Cardiac muscle cell (in vitro differentiated cells and primary cell): ENCODE measurements at regions not wholly inside any gene's neighbourhood (a gene's known extent, or its start where the extent isn't known, plus 50 kb on each side); places are given as distances from the start of the nearest gene placed in this dataset.

ENCODE experiments used
- DNase-seq, 2 donors: peaks; one replicate each; pipeline versions ENCODE4 v3.0.0 to v3.0.0-alpha.2; 2010 to 2017; ENCODE audit warnings: low read depth in 1 of 2, low spot score in 1 of 2
- H3K27ac ChIP-seq: fragments of 200-600 bp; sonication (generic); 2 replicates; pipeline ENCODE4 v1.5.1; 2016
- H3K27me3 ChIP-seq: fragments of 200-600 bp; sonication (generic); 2 replicates; pipeline ENCODE4 v1.6.0; 2016; ENCODE audit warnings: control low read depth
- H3K36me3 ChIP-seq: fragments of 200-600 bp; sonication (generic); 2 replicates; pipeline ENCODE4 v1.5.1; 2016; ENCODE audit warnings: control low read depth
- H3K4me1 ChIP-seq: fragments of 200-600 bp; sonication (generic); 2 replicates; pipeline ENCODE4 v1.8.1; 2017; ENCODE audit warnings: low read depth, mild to moderate bottlenecking, mixed run types
- H3K4me3 ChIP-seq: fragments of 200-600 bp; sonication (generic); 2 replicates; pipeline ENCODE4 v1.5.1; 2016; ENCODE audit warnings: mild to moderate bottlenecking
- H3K9me3 ChIP-seq: fragments of 200-600 bp; sonication (generic); 2 replicates; pipeline ENCODE4 v1.5.1; 2017; ENCODE audit warnings: low read depth, mild to moderate bottlenecking, control low read depth
- TF ChIP-seq, protein P1 (sequence below): IDR thresholded peaks from 2 replicates; pipeline ENCODE4 v1.5.1; 2012; ENCODE audit warnings: low read depth, mild to moderate bottlenecking, low read length

DNA sequence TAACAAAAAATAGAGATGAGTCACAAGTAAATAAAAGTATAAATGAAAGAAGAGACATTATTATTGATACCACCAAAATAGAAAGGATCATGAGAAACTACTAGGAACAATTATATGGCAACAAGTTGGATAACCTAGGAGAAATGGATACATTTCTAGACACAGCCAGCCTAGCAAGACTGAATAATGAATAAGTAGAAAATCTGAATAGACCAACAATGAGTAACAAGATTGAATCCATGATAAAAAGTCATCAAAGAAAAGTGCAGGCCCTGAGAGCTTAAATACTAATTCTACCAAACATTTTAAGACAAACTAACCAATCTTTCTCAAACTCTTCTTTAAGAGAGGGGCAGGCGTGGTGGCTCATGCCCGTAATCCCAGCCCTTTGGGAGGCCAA, 538.6 kb upstream of the PBX1 start:
- H3K4me3 ChIP-seq: no peak overlapping the region
- TF ChIP-seq, protein P1, sequence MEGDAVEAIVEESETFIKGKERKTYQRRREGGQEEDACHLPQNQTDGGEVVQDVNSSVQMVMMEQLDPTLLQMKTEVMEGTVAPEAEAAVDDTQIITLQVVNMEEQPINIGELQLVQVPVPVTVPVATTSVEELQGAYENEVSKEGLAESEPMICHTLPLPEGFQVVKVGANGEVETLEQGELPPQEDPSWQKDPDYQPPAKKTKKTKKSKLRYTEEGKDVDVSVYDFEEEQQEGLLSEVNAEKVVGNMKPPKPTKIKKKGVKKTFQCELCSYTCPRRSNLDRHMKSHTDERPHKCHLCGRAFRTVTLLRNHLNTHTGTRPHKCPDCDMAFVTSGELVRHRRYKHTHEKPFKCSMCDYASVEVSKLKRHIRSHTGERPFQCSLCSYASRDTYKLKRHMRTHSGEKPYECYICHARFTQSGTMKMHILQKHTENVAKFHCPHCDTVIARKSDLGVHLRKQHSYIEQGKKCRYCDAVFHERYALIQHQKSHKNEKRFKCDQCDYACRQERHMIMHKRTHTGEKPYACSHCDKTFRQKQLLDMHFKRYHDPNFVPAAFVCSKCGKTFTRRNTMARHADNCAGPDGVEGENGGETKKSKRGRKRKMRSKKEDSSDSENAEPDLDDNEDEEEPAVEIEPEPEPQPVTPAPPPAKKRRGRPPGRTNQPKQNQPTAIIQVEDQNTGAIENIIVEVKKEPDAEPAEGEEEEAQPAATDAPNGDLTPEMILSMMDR: no peak
- H3K36me3 ChIP-seq: no peaks in the 10 kb centered on the region
- no peak overlapping the region for H3K27ac ChIP-seq
- H3K4me1 ChIP-seq: no peaks in the 10 kb centered on the region
- no peaks in the 10 kb centered on the region for H3K27me3 ChIP-seq
- H3K9me3 ChIP-seq: no peaks in the 10 kb centered on the region
- DNase-seq: no peak

DNA sequence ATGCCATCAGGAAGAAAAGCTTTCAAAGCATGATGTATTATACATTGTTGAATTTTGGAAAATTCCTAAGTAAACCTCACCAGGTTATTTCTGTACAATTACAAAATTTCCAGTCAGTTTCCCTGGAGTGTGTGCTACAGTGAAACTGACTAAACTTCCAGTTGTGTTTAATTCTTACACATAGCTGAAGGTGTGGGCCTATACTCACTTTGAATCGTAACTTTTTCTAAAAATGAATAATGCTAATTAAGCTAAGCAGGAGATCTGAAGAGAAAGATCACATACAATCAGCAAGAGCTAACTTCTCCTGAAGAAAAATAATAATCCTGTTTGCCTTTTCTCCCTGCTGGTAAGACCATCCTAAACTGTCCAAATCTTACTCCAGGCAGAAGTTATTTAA, 537.2 kb upstream of the PBX1 start:
- no peaks in the 10 kb centered on the region for H3K27me3 ChIP-seq
- TF ChIP-seq, protein P1: no peak
- no peaks in the 10 kb centered on the region for H3K36me3 ChIP-seq
- H3K4me1 ChIP-seq: no peaks in the 10 kb centered on the region
- no peak for DNase-seq
- H3K27ac ChIP-seq: no peak overlapping the region
- H3K4me3 ChIP-seq: no peak overlapping the region
- no peaks in the 10 kb centered on the region for H3K9me3 ChIP-seq

DNA sequence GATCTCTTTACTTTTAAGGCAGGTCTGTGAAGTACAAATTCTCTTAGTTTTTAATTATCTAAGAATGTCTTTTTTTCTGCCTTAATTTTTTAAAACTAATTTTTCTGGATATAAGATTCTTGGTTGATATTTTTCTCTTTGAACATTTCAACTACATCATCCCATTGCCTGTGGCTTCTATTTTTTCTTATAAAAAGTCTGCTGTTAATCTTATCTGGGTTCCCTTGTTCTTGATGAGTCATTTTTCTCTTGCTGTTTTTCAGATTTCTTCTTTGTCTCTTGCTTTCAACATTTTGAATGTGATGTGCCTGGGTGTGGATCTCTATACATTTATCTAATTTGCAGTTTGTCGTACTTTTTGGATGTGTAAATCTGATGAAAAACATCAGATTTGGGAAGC, 525.2 kb upstream of the PBX1 start:
- no peak overlapping the region for H3K4me3 ChIP-seq
- H3K9me3 ChIP-seq: no peaks in the 10 kb centered on the region
- no peaks in the 10 kb centered on the region for H3K4me1 ChIP-seq
- no peaks in the 10 kb centered on the region for H3K27me3 ChIP-seq
- TF ChIP-seq, protein P1: no peak
- no peaks in the 10 kb centered on the region for H3K36me3 ChIP-seq
- DNase-seq: no peak
- H3K27ac ChIP-seq: no peak overlapping the region

DNA sequence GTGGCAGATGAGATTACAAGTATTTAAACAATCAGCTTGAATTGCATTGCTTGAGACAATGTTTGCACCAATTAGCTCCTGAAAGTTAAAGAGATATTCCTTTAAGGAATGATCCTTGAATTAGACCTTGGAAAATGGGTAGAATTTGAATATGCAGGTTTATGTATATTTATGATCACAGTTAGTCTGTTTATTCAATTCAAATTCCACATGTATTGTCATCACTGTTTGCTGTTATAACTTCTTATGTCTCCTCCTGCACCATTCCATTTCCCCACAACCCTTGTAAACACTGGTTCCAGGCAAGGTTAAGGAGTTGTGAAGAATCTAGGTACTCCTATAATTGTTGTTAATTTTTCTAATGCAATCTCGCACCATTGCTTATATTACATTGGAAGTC, 518.2 kb upstream of the PBX1 start:
- no peaks in the 10 kb centered on the region for H3K9me3 ChIP-seq
- TF ChIP-seq, protein P1: no peak
- H3K27ac ChIP-seq: no peak overlapping the region
- no peak for DNase-seq
- H3K36me3 ChIP-seq: no peaks in the 10 kb centered on the region
- H3K27me3 ChIP-seq: no peaks in the 10 kb centered on the region
- H3K4me1 ChIP-seq: peaks cover 8% of the 10 kb centered on the region
- H3K4me3 ChIP-seq: no peak overlapping the region

DNA sequence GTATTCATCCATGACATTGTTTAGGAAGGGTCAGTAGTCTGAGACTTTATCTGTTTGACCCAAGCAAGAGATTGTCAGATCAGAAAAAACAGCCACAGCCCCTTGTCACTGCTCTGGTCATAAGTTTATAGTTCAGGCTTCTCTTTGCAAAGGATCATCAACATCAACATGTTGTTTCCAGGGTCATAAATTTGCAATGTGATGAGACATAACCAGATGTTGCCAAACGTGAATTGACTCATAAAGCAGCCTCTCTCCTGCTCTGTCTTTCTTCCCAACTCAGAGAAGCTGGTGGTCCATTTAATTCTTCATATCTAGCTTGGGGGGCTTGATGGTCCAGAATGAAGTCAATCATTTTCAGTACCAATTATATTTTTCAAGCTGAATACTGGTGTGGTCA, 507.2 kb upstream of the PBX1 start:
- H3K4me3 ChIP-seq: no peak overlapping the region
- TF ChIP-seq, protein P1: no peak
- H3K27ac ChIP-seq: no peak overlapping the region
- H3K4me1 ChIP-seq: no peaks in the 10 kb centered on the region
- no peaks in the 10 kb centered on the region for H3K9me3 ChIP-seq
- H3K36me3 ChIP-seq: no peaks in the 10 kb centered on the region
- DNase-seq: no peak
- H3K27me3 ChIP-seq: no peaks in the 10 kb centered on the region

DNA sequence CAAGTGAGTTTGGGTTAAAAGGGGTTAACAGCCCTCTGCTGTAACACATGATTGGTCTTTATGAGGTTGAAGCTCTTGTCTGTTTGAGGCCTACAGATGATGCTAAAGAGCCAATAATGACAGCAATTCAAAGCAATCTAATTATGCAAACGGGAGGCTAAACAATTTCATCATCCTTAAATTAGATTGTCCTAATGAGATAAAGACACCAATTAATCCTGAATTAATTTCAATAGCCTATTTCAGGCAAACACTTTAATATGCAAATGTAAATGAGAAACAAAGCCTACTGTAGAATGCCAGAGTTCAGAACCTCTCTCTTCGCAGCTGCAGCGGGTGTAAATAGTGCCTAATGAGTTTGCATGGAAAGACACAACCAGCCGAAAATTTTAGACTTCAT, 504.7 kb upstream of the PBX1 start:
- no peak for DNase-seq
- H3K27ac ChIP-seq: no peak overlapping the region
- H3K36me3 ChIP-seq: no peaks in the 10 kb centered on the region
- no peaks in the 10 kb centered on the region for H3K4me1 ChIP-seq
- no peak overlapping the region for H3K4me3 ChIP-seq
- H3K27me3 ChIP-seq: no peaks in the 10 kb centered on the region
- H3K9me3 ChIP-seq: no peaks in the 10 kb centered on the region
- TF ChIP-seq, protein P1: no peak
